ENCODE measurements at regions not wholly inside any gene's neighbourhood (a gene's known extent, or its start where the extent isn't known, plus 50 kb on each side); places are given as distances from the start of the nearest gene placed in this dataset.

- no peak for TF ChIP-seq ZNF274 (IDR thresholded peaks at IDR 0.05; ENCODE audit: low read depth, low read length)
Measured at GRCh38 chr10:108307925-108308312, 1143.4 kb upstream of the SORCS1 start.

GRCh38 chr10:108307250-108307924, 1142.9 kb upstream of the SORCS1 start:
- H3K4me3 ChIP-seq (ENCODE audit: low read length), result no peak overlapping the region
- no peak for TF ChIP-seq ZNF274 (IDR thresholded peaks at IDR 0.05; ENCODE audit: low read depth, low read length)

More at GRCh38 chr10:108307925-108308312, 1143.4 kb upstream of the SORCS1 start:
- H3K4me3 ChIP-seq (ENCODE audit: low read length), result no peak overlapping the region

DNA sequence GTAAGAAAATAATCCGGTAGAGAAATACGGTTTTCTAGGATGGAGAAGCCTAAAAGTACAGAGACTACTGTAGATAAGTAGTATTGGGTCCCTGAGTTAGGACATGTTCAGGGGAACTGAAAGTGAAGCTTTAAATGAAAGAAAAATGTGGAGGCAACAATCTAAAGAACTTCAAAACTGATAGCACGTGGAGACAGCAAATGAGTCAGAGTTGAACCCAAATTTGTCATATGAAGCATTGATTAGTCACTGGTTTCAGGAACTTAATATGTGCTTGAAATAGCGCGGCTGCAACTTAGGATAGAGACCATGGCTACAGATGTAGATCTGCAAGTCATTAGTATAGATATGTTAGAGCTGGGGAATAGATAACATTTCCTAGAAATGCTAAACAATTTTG, 1138.6 kb upstream of the SORCS1 start:
- TF ChIP-seq ZNF274 (IDR thresholded peaks at IDR 0.05; ENCODE audit: low read depth, low read length), result no peak
- H3K4me3 ChIP-seq (ENCODE audit: low read length), result no peak overlapping the region

DNA sequence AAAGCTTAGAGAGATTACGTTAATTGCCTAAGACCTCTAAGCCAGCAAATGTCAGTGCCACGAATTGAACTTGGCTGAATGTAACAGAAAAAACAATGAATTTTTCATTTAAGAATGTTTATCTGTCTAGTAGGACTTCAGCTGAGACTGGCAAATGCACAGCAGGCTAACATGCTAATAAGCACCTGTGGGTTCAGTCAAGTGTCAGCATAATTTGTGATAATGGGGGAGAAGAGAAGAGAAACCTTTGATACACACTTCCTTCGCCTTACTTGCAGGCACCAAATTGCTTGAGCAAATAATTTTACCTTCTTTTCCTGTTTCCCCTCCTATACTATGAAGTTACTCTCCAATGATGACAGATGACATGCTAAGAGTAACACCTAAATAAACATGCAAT, 1136.5 kb upstream of the SORCS1 start:
- H3K4me3 ChIP-seq (ENCODE audit: low read length), result no peak overlapping the region
- TF ChIP-seq ZNF274 (IDR thresholded peaks at IDR 0.05; ENCODE audit: low read depth, low read length), result no peak

DNA sequence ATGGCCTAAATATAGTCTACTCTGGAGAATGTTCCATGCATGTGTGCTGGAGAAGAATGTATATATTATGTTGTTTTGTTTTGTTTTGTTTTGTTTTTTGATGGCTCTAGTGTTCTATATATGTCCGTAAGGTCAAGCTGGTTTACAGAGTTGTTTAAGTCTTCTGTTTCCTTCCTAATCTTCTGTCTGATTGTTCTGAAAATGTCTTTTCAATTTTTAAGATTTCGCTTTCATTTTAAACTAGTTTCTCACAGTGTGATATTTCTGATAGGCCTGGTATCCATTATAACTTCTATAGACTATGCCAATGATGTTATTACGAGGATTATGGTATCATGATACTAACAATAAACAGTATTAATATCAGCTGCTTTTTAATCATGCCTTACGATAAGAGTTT, 1126.3 kb upstream of the SORCS1 start:
- no peak for TF ChIP-seq ZNF274 (IDR thresholded peaks at IDR 0.05; ENCODE audit: low read depth, low read length)
- H3K4me3 ChIP-seq (ENCODE audit: low read length), result no peak overlapping the region

GRCh38 chr10:108275895-108276685, 1111.6 kb upstream of the SORCS1 start:
- H3K4me3 ChIP-seq (ENCODE audit: low read length), result no peak overlapping the region
- no peak for TF ChIP-seq ZNF274 (IDR thresholded peaks at IDR 0.05; ENCODE audit: low read depth, low read length)

DNA sequence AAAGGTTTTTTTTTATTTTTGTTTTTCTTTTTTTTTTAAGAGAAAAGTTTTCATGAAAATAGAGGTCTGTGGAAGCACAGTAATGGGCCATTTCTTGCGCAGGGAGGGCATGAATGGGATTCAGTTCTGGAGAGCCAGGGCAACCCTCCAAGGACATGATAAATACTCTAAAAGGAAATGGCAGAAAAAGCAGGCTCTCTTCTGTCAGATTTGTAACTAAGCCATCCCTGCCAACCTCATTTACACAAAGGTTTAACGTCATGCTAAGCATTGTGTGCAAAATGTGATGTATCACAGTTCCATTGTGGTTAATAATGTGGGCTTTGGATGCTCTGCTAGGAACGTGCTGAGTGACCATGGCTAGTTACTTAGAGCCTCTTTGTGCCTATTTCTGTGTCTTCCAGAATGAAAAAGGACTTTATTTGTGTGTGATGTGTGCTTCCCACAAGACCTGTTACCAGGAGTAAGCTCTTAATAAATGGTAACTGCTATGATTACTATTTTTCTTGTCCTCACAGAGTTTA, 1095.9 kb upstream of the SORCS1 start:
- TF ChIP-seq ZNF274 (IDR thresholded peaks at IDR 0.05; ENCODE audit: low read depth, low read length), result no peak
- H3K4me3 ChIP-seq (ENCODE audit: low read length), result no peak overlapping the region

GRCh38 chr10:108254089-108254488, 1089.6 kb upstream of the SORCS1 start:
- no peak overlapping the region for H3K4me3 ChIP-seq (ENCODE audit: low read length)
- no peak for TF ChIP-seq ZNF274 (IDR thresholded peaks at IDR 0.05; ENCODE audit: low read depth, low read length)

GRCh38 chr10:108252771-108253170, 1088.3 kb upstream of the SORCS1 start:
- TF ChIP-seq ZNF274 (IDR thresholded peaks at IDR 0.05; ENCODE audit: low read depth, low read length), result no peak
- H3K4me3 ChIP-seq (ENCODE audit: low read length), result no peak overlapping the region

DNA sequence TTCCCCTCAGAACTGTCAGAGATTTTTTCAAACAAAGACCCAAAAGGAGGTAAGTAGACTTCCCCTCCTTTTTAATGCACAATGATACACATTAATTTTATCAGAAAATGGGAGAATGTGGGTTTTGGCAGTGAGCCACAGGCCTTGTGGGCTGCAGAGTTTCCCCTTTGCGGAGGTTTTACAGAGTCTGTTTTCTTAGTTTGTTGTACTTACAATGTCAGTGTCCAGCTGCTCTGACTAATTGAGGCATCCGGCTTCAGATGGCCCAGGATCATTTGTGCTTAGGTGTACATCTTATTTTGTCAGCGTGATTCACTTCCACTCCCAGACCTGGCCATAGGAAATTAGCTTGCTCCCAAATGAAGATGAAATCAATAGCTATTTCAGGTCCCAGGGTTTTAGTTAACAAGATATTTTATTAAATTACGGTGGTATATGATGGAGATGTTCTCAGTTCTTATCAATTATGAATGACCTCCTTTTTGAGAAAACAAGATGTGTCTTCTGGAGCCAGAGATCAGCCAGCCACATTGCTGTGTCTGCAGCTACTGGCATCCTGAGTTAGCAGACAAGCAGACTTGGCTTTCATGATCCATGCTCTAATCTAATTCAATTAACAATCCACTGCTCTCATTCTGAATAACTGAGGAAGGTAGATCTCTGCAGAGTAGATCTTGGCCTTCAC, 1086.6 kb upstream of the SORCS1 start:
- H3K4me3 ChIP-seq (ENCODE audit: low read length), result no peak overlapping the region
- no peak for TF ChIP-seq ZNF274 (IDR thresholded peaks at IDR 0.05; ENCODE audit: low read depth, low read length)

DNA sequence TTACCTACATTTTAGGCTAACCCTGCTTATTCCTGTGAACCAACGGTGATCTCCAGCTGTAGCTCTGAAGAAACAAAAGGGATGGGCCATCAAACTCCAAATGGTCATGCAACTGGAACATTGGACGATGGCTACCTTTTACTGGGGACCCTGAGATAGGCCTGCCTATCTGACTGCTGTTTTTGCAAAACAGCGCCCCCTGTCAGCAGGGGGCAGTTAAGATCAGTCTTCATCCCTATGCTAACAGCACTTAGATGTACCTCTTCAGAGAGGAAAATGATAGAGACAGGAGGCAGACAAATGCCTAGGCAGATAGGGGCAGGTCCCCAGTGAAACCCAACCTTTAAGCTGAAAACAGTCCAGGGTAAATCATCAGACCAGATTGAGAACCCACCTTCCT, 1085.4 kb upstream of the SORCS1 start:
- H3K4me3 ChIP-seq (ENCODE audit: low read length), result no peak overlapping the region
- no peak for TF ChIP-seq ZNF274 (IDR thresholded peaks at IDR 0.05; ENCODE audit: low read depth, low read length)

GRCh38 chr10:108244443-108245228, 1080.1 kb upstream of the SORCS1 start:
- H3K4me3 ChIP-seq (ENCODE audit: low read length), result no peak overlapping the region
- no peak for TF ChIP-seq ZNF274 (IDR thresholded peaks at IDR 0.05; ENCODE audit: low read depth, low read length)

GRCh38 chr10:108241166-108241565, 1076.7 kb upstream of the SORCS1 start:
- no peak for TF ChIP-seq ZNF274 (IDR thresholded peaks at IDR 0.05; ENCODE audit: low read depth, low read length)
- no peak overlapping the region for H3K4me3 ChIP-seq (ENCODE audit: low read length)

DNA sequence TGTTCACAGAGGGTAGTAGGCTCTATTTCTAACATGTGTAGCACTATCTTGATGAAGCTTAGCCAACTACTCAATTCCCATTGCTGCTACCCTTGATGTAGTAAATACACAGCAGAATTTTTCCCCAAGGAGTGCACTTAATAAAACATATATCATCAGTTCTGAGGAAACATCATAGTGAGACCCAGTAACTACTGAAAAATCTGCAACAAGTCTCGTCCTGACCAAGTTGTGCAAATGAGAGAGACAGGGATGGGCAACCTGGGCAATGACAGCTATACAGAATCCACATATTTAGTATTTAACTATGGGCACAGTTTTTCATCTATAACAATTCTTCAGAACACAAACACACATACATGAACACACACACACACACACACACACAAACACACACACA, 1073.8 kb upstream of the SORCS1 start:
- no peak overlapping the region for H3K4me3 ChIP-seq (ENCODE audit: low read length)
- no peak for TF ChIP-seq ZNF274 (IDR thresholded peaks at IDR 0.05; ENCODE audit: low read depth, low read length)

All from GM08714 (cell line).